Keratinocyte (primary cell): ENCODE measurements at regions not wholly inside any gene's neighbourhood (a gene's known extent, or its start where the extent isn't known, plus 50 kb on each side); places are given as distances from the start of the nearest gene placed in this dataset.

ENCODE experiments used
- DNase-seq: peaks from one replicate; pipeline ENCODE4 v3.0.0-alpha.2; 2011; ENCODE audit warnings: low read depth, missing footprints, low spot score
- FAIRE-seq: peaks from 2 replicates; lab custom pipeline; 2011; peaks lifted over from hg19 to GRCh38; lab: Jason Lieb, UNC
- H2AFZ ChIP-seq: 2 replicates; pipeline ENCODE4 v1.6.0; 2012; ENCODE audit warnings: low read length, control low read depth, inconsistent platforms; ENCODE audit not compliant: control insufficient read depth
- H3K27ac ChIP-seq: 2 replicates; pipeline ENCODE4 v1.5.1; 2011; ENCODE audit warnings: low read length; ENCODE audit not compliant: control insufficient read depth, insufficient read depth
- H3K27me3 ChIP-seq: 3 replicates; pipeline ENCODE4 v1.6.0; 2011; ENCODE audit warnings: low read length; ENCODE audit not compliant: control insufficient read depth, insufficient read depth; ENCODE audit errors: extremely low read depth
- H3K36me3 ChIP-seq, 2 experiments: 2 replicates in 1 of 2; 3 replicates in 1 of 2; pipeline ENCODE4 v1.5.1; 2011; ENCODE audit warnings: low read length in 2 of 2, mild to moderate bottlenecking in 1 of 2; ENCODE audit not compliant: control insufficient read depth in 2 of 2, insufficient read depth in 2 of 2; ENCODE audit errors: extremely low read depth in 1 of 2
- H3K4me1 ChIP-seq: 3 replicates; pipeline ENCODE4 v1.5.1; 2011; ENCODE audit warnings: low read length; ENCODE audit not compliant: control insufficient read depth, insufficient read depth; ENCODE audit errors: extremely low read depth
- H3K4me2 ChIP-seq: 3 replicates; pipeline ENCODE4 v1.6.0; 2011; ENCODE audit warnings: low read depth, low read length; ENCODE audit not compliant: control insufficient read depth, insufficient read depth; ENCODE audit errors: extremely low read depth
- H3K4me3 ChIP-seq, 3 experiments: fragments of 200-600 bp in 1 of 3; sonication (generic) in 1 of 3; 2 replicates in 2 of 3; 3 replicates in 1 of 3; pipeline ENCODE4 v1.5.1; 2011 to 2016; ENCODE audit warnings: low read length in 3 of 3, mild to moderate bottlenecking in 3 of 3, control low read depth in 2 of 3, inconsistent platforms in 1 of 3, low read depth in 1 of 3, mixed read lengths in 1 of 3, mixed run types in 1 of 3, moderate library complexity in 1 of 3; ENCODE audit not compliant: control insufficient read depth in 2 of 3, insufficient read depth in 2 of 3; ENCODE audit errors: extremely low read depth in 1 of 3
- H3K79me2 ChIP-seq: 2 replicates; pipeline ENCODE4 v1.6.0; 2012; ENCODE audit warnings: low read length; ENCODE audit not compliant: control insufficient read depth, insufficient read depth
- H3K9ac ChIP-seq: 3 replicates; pipeline ENCODE4 v1.6.0; 2011; ENCODE audit warnings: low read length; ENCODE audit not compliant: control insufficient read depth, insufficient read depth; ENCODE audit errors: extremely low read depth
- H3K9me1 ChIP-seq: 3 replicates; pipeline ENCODE4 v1.6.0; 2011; ENCODE audit warnings: low read length; ENCODE audit not compliant: control insufficient read depth, insufficient read depth; ENCODE audit errors: extremely low read depth
- H3K9me3 ChIP-seq: 2 replicates; pipeline ENCODE4 v1.5.1; 2012; ENCODE audit warnings: low read depth, low read length; ENCODE audit not compliant: control insufficient read depth
- H4K20me1 ChIP-seq: 3 replicates; pipeline ENCODE4 v1.6.0; 2011; ENCODE audit warnings: low read length; ENCODE audit not compliant: control insufficient read depth, insufficient read depth; ENCODE audit errors: extremely low read depth
- EZH2 ChIP-seq: IDR thresholded peaks from one replicate; pipeline ENCODE4 v1.6.1; 2012; ENCODE audit warnings: inconsistent platforms, mild to moderate bottlenecking, low read length, moderate library complexity
- dilution Hi-C: fragments of 300-500 bp; cut with MboI; formaldehyde crosslinking; loops from one replicate; pipeline ENCODE4 v1.7.0; 2020; ENCODE audit warnings: low sequenced_read_pairs; ENCODE audit not compliant: extremely low pct_ligation_motif_present
- TF ChIP-seq, protein P1 (sequence below), 3 experiments: IDR thresholded peaks in 1 of 3; conservative IDR thresholded peaks in 1 of 3; optimal IDR thresholded peaks in 1 of 3; 2 replicates in 2 of 3; 3 replicates in 1 of 3; pipeline versions ENCODE3 to v1.5.1; 2011; ENCODE audit warnings: low read length in 3 of 3, mild to moderate bottlenecking in 3 of 3, moderate library complexity in 2 of 3, control low read depth in 1 of 3, inconsistent platforms in 1 of 3; ENCODE audit not compliant: insufficient read depth in 2 of 3; ENCODE audit errors: extremely low read depth in 1 of 3

DNA sequence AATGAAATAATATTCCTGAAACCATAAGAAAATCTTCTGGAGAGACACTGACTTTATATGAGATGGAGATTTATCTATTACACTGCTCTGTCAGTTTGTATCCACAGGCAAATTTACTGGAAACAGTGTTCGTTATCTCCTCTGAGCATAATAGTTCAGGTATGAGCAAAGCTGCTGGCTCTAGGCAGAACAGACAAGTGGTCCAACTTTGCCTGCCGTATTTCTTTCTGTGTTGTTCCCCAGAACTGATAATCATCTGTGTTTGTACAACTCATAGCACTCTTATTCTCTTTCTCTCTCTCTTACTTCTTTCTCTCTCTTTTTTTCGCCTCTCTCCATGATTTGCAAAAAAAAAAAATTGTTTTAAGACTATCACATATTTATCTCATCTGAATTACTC, 623.8 kb upstream of the CHORDC1 start:
- peak overlapping the region; percentile 16 for H2AFZ ChIP-seq
- H3K27me3 ChIP-seq, result no peaks in the 10 kb centered on the region
- H3K4me1 ChIP-seq, result peaks cover 3% of the 10 kb centered on the region
- no peaks in the 10 kb centered on the region for H3K9me3 ChIP-seq
- H3K27ac ChIP-seq, result no peak overlapping the region
- FAIRE-seq (no peak), DNase-seq (no peak)
- H3K36me3 ChIP-seq, result no peaks in the 10 kb centered on the region
- dilution Hi-C loops, result no loop called here
- no peaks in the 10 kb centered on the region for H4K20me1 ChIP-seq
- TF ChIP-seq, protein P1, sequence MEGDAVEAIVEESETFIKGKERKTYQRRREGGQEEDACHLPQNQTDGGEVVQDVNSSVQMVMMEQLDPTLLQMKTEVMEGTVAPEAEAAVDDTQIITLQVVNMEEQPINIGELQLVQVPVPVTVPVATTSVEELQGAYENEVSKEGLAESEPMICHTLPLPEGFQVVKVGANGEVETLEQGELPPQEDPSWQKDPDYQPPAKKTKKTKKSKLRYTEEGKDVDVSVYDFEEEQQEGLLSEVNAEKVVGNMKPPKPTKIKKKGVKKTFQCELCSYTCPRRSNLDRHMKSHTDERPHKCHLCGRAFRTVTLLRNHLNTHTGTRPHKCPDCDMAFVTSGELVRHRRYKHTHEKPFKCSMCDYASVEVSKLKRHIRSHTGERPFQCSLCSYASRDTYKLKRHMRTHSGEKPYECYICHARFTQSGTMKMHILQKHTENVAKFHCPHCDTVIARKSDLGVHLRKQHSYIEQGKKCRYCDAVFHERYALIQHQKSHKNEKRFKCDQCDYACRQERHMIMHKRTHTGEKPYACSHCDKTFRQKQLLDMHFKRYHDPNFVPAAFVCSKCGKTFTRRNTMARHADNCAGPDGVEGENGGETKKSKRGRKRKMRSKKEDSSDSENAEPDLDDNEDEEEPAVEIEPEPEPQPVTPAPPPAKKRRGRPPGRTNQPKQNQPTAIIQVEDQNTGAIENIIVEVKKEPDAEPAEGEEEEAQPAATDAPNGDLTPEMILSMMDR (optimal IDR thresholded peaks at IDR 0.05 in 1 of 3, IDR thresholded peaks at IDR 0.05 in 1 of 3, conservative IDR thresholded peaks at IDR 0.05 in 1 of 3; ENCODE audit: extremely low read depth in 1 of 3, insufficient read depth in 2 of 3, low read length in 3 of 3), result no peak
- TF ChIP-seq EZH2, result no peak
- H3K4me3 ChIP-seq, result no peak overlapping the region
- H3K79me2 ChIP-seq, result no peaks in the 10 kb centered on the region
- no peaks in the 10 kb centered on the region for H3K9me1 ChIP-seq
- no peak overlapping the region for H3K4me2 ChIP-seq
- H3K9ac ChIP-seq, result no peak overlapping the region

DNA sequence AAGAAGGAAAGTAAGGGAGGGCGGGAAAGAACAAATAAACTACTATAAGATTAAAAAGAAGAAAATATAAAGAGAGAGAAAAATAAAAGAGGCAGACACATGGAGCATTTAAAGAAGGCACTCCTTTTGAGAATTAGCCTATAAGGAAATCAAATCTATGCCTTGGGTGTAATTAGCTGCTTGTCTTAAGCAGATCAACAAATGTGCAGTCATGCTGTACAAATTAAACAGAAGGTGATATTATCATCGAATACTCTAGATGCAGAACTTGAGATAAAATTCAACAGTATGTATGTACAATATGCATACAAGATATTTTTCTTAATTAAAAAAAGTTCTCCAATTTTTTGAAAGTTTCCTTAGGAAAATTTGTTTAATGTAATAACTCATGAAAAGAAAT, 623.0 kb upstream of the CHORDC1 start:
- H3K4me3 ChIP-seq, result no peak overlapping the region
- DNase-seq, result no peak
- no peaks in the 10 kb centered on the region for H3K79me2 ChIP-seq
- H3K36me3 ChIP-seq, result no peaks in the 10 kb centered on the region
- H3K27ac ChIP-seq, result no peak overlapping the region
- no peaks in the 10 kb centered on the region for H4K20me1 ChIP-seq
- dilution Hi-C loops, result no loop called here
- TF ChIP-seq, protein P1 (optimal IDR thresholded peaks at IDR 0.05 in 1 of 3, IDR thresholded peaks at IDR 0.05 in 1 of 3, conservative IDR thresholded peaks at IDR 0.05 in 1 of 3; ENCODE audit: extremely low read depth in 1 of 3, insufficient read depth in 2 of 3, low read length in 3 of 3), result no peak
- no peak for TF ChIP-seq EZH2
- H3K9me1 ChIP-seq, result no peaks in the 10 kb centered on the region
- no peaks in the 10 kb centered on the region for H3K27me3 ChIP-seq
- H3K9ac ChIP-seq, result no peak overlapping the region
- no peak overlapping the region for H3K4me2 ChIP-seq
- H3K4me1 ChIP-seq, result peaks cover 3% of the 10 kb centered on the region
- H3K9me3 ChIP-seq, result no peaks in the 10 kb centered on the region
- no peak for FAIRE-seq
- H2AFZ ChIP-seq, result no peak overlapping the region
